A673 (cell line): ENCODE measurements at regions not wholly inside any gene's neighbourhood (a gene's known extent, or its start where the extent isn't known, plus 50 kb on each side); places are given as distances from the start of the nearest gene placed in this dataset.

Source experiments
- BruUV-seq: library from RNA; stranded (reverse); fragments of 400-500 nt; replicated peaks from 2 replicates; lab custom pipeline; 2021; lab: Mats Ljungman, UMichigan
- CTCF ChIA-PET: fragments of 300-600 bp; sonication (Branson Sonifier 250); formaldehyde crosslinking; loops from one replicate; lab custom pipeline; 2022; ENCODE audit warnings: antibody characterized with exemption; lab: Charles Lee
- POLR2A ChIA-PET: fragments of 300-600 bp; sonication (Branson Sonifier 250); formaldehyde crosslinking; loops from one replicate; lab custom pipeline; 2022; ENCODE audit warnings: antibody characterized with exemption; ENCODE audit not compliant: low non-redundant PET; lab: Charles Lee
- DNase-seq: peaks from one replicate; pipeline ENCODE4 v3.0.0-alpha.2; 2015; ENCODE audit warnings: low spot score
- H3K27ac ChIP-seq: fragments of 200-600 bp; sonication (generic); 2 replicates; pipeline ENCODE4 v1.5.1; 2016; ENCODE audit warnings: mixed run types, low read depth, mild to moderate bottlenecking, mixed read lengths, antibody characterized with exemption, low read length; ENCODE audit not compliant: poor library complexity, severe bottlenecking
- H3K27me3 ChIP-seq: fragments of 200-600 bp; sonication (generic); replicated peaks from 2 replicates; pipeline ENCODE4 v1.6.1; 2017; ENCODE audit warnings: mixed run types, low read depth, mild to moderate bottlenecking, mixed read lengths, antibody characterized with exemption, low read length; ENCODE audit not compliant: insufficient read depth, poor library complexity
- H3K36me3 ChIP-seq: fragments of 200-600 bp; sonication (generic); 2 replicates; pipeline ENCODE4 v1.6.1; 2016; ENCODE audit warnings: mixed run types, mild to moderate bottlenecking, mixed read lengths, antibody characterized with exemption, low read length; ENCODE audit not compliant: insufficient read depth, poor library complexity, severe bottlenecking
- H3K4me1 ChIP-seq: fragments of 200-600 bp; sonication (generic); 2 replicates; pipeline ENCODE4 v1.6.1; 2017; ENCODE audit warnings: mixed run types, mild to moderate bottlenecking, mixed read lengths, antibody characterized with exemption, low read length; ENCODE audit not compliant: insufficient read depth, poor library complexity, severe bottlenecking
- H3K4me3 ChIP-seq: fragments of 200-600 bp; sonication (generic); 2 replicates; pipeline ENCODE4 v1.5.1; 2016; ENCODE audit warnings: low read depth, mixed run types, mild to moderate bottlenecking, mixed read lengths, low read length; ENCODE audit not compliant: poor library complexity, severe bottlenecking
- H3K9me3 ChIP-seq: fragments of 200-600 bp; sonication (generic); 2 replicates; pipeline ENCODE4 v1.6.1; 2016; ENCODE audit warnings: mixed run types, low read depth, mild to moderate bottlenecking, mixed read lengths, antibody characterized with exemption, low read length; ENCODE audit not compliant: poor library complexity, severe bottlenecking
- EZH2 ChIP-seq: fragments of 200-600 bp; sonication (generic); IDR thresholded peaks from 2 replicates; pipeline ENCODE4 v1.6.1; 2017; ENCODE audit warnings: borderline replicate concordance, low read depth, mild to moderate bottlenecking, mixed read lengths, antibody characterized with exemption, low read length; ENCODE audit not compliant: poor library complexity, severe bottlenecking
- intact Hi-C: fragments of 100-400 bp; cut with micrococcal nuclease; formaldehyde crosslinking; loops from one replicate; pipeline ENCODE4 v1.10.0; 2022; ENCODE audit not compliant: unreplicated experiment
- TF ChIP-seq, protein P1 (sequence below): fragments of 300-800, 200-600 bp; sonication (generic); conservative IDR thresholded peaks from 2 replicates; pipeline ENCODE4 v1.5.1; 2017; ENCODE audit warnings: low read depth, mild to moderate bottlenecking, antibody characterized with exemption, low read length, moderate library complexity, mixed read lengths

- Histone ChIP-seq H3K36me3 (no peaks in the 10 kb centered on the region), H3K27ac (no peak overlapping the region), H3K27me3 (no peaks in the 10 kb centered on the region), H3K4me1 (no peaks in the 10 kb centered on the region), H3K4me3 (no peak overlapping the region), H3K9me3 (no peaks in the 10 kb centered on the region)
- DNase-seq, result no peak
- ChIA-PET POLR2A (interaction anchor here (0.6 kb wide), 1 partner anchor 783 kb away, joined by 3 read pairs; no protein-coding TSS in a partner anchor), CTCF (no interaction called here)
- no TSS peak for BruUV-seq
- no peak for TF ChIP-seq EZH2
- TF ChIP-seq, protein P1, sequence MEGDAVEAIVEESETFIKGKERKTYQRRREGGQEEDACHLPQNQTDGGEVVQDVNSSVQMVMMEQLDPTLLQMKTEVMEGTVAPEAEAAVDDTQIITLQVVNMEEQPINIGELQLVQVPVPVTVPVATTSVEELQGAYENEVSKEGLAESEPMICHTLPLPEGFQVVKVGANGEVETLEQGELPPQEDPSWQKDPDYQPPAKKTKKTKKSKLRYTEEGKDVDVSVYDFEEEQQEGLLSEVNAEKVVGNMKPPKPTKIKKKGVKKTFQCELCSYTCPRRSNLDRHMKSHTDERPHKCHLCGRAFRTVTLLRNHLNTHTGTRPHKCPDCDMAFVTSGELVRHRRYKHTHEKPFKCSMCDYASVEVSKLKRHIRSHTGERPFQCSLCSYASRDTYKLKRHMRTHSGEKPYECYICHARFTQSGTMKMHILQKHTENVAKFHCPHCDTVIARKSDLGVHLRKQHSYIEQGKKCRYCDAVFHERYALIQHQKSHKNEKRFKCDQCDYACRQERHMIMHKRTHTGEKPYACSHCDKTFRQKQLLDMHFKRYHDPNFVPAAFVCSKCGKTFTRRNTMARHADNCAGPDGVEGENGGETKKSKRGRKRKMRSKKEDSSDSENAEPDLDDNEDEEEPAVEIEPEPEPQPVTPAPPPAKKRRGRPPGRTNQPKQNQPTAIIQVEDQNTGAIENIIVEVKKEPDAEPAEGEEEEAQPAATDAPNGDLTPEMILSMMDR, result no peak
- intact Hi-C loops, result no loop called here
These were observed 870.2 kb upstream of the C9orf72 start for GRCh38 chr9:28443461-28443860.

GRCh38 chr9:28444637-28445036 lies 871.4 kb upstream of the C9orf72 start:
- intact Hi-C loops, result no loop called here
- TF ChIP-seq EZH2, result no peak
- TF ChIP-seq, protein P1, result no peak
- no peak for DNase-seq
- ChIA-PET CTCF (no interaction called here), POLR2A (interaction anchor here (0.5 kb wide), 1 partner anchor 230 kb away, joined by 3 read pairs; no protein-coding TSS in a partner anchor)
- Histone ChIP-seq H3K9me3 (no peaks in the 10 kb centered on the region), H3K4me3 (no peak overlapping the region), H3K27me3 (no peaks in the 10 kb centered on the region), H3K27ac (no peak overlapping the region), H3K36me3 (no peaks in the 10 kb centered on the region), H3K4me1 (no peaks in the 10 kb centered on the region)
- BruUV-seq, result no TSS peak

DNA sequence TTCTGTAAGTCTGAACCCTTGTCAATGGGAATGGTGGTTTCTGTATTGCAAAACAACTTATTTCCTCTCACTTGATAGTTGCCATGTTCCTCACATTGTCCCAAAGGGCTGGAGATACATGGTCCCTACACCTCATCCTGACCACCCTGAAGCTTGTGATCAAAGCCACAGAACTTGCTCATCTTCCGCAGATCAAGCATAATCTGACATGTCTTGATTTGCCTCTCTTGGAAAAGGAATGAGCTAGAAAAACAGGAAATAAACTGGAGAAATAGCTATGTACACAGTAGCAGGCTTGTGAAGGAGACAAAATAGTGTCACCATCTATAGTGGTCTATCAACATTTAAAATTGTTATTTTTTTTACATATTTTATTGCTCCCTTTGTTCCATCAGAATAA lies 871.9 kb upstream of the C9orf72 start:
- BruUV-seq, result no TSS peak

More for the DNA sequence above, 871.9 kb upstream of the C9orf72 start:
- ChIA-PET CTCF (no interaction called here), POLR2A (no interaction called here)
- no peak for TF ChIP-seq EZH2
- TF ChIP-seq, protein P1, result no peak
- Histone ChIP-seq H3K9me3 (no peaks in the 10 kb centered on the region), H3K36me3 (no peaks in the 10 kb centered on the region), H3K4me1 (no peaks in the 10 kb centered on the region), H3K4me3 (no peak overlapping the region), H3K27ac (no peak overlapping the region), H3K27me3 (no peaks in the 10 kb centered on the region)
- DNase-seq, result no peak
- intact Hi-C loops, result no loop called here
